Ectodermal cell (in vitro differentiated cells): ENCODE measurements at regions not wholly inside any gene's neighbourhood (a gene's known extent, or its start where the extent isn't known, plus 50 kb on each side); places are given as distances from the start of the nearest gene placed in this dataset.

Experiments
- H3K27ac ChIP-seq: 2 replicates; pipeline ENCODE4 v1.7.0; 2013; ENCODE audit warnings: mild to moderate bottlenecking, low read depth, low read length; ENCODE audit not compliant: insufficient read depth, poor library complexity, severe bottlenecking
- H3K27me3 ChIP-seq: 2 replicates; pipeline ENCODE4 v1.7.0; 2013; ENCODE audit warnings: mild to moderate bottlenecking, low read length; ENCODE audit not compliant: insufficient read depth, control insufficient read depth, poor library complexity, severe bottlenecking
- H3K36me3 ChIP-seq: one replicate; pipeline ENCODE4 v1.7.0; 2013; ENCODE audit warnings: low read length; ENCODE audit not compliant: control insufficient read depth, insufficient read depth
- H3K4me1 ChIP-seq: one replicate; pipeline ENCODE4 v1.7.0; 2013; ENCODE audit warnings: low read length; ENCODE audit not compliant: control insufficient read depth, insufficient read depth
- H3K4me3 ChIP-seq: 2 replicates; pipeline ENCODE4 v1.7.0; 2013; ENCODE audit warnings: low read depth, low read length, control low read depth; ENCODE audit not compliant: insufficient read depth
- H3K9me3 ChIP-seq: 2 replicates; pipeline ENCODE4 v1.7.0; 2013; ENCODE audit warnings: mild to moderate bottlenecking, low read length, moderate library complexity; ENCODE audit not compliant: control insufficient read depth
- WGBS, 2 experiments: methylation state at CpG; one replicate each; pipeline ENCODE4 v1.1.7; 2013; ENCODE audit warnings: missing lambda C conversion rate in 2 of 2; 5-methylcytosine and 5-hydroxymethylcytosine counted together

DNA sequence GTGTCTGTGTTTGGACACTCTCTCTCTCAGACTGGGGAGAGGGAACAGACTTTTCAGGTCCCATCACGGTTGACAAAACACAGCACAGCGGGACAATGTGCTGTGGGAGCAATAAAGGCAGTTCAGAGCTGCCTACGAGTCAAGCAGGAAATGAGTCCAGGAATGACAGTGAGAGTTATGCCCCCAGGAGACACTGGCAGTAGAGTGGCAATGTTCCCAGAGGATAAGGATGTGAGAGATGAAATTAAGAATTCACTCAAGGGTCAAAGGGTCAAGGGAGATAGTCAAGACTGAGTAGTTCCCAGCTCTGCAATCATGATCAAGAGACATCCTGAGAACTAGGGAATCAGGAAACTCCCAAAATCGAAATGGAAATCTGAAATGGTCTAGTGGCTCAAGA, 156.1 kb downstream of the LURAP1L start:
- Histone ChIP-seq H3K4me3 (no peak overlapping the region), H3K27me3 (no peaks in the 10 kb centered on the region), H3K27ac (no peak overlapping the region), H3K9me3 (no peaks in the 10 kb centered on the region), H3K36me3 (no peaks in the 10 kb centered on the region), H3K4me1 (peaks cover 3% of the 10 kb centered on the region)
- WGBS, 2 experiments = 85 to 89% methylated on average over 4 of the region's 4 CpGs

DNA sequence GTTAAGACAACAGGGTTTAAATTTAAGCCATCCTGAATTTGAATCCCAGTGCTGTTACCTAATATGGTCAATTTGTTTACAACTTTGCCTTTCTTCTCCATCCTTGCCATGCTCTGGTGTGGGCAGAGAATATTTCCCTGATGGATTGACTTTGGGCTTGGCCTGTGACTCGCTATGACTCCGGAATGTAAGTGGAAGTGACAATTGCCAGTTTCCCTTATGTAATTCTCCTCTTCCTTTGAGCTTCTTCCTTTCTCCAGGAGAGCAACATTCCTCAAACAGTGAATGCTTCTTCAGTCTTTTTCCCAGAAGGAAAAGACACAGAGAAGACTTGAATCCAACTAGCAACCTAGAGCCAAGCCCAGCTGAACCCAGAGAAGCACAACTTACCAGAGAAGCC, 159.1 kb downstream of the LURAP1L start:
- WGBS, 2 experiments = 65 to 81% methylated on average over 2 of the region's 2 CpGs
- Histone ChIP-seq H3K36me3 (no peaks in the 10 kb centered on the region), H3K27me3 (no peaks in the 10 kb centered on the region), H3K27ac (no peak overlapping the region), H3K9me3 (no peaks in the 10 kb centered on the region), H3K4me1 (peaks cover 3% of the 10 kb centered on the region), H3K4me3 (no peak overlapping the region)

- no peak overlapping the region for H3K27ac ChIP-seq
- H3K36me3 ChIP-seq = no peaks in the 10 kb centered on the region
- no peaks in the 10 kb centered on the region for H3K27me3 ChIP-seq
- H3K9me3 ChIP-seq = no peaks in the 10 kb centered on the region
- H3K4me3 ChIP-seq = no peak overlapping the region
- peaks cover 3% of the 10 kb centered on the region for H3K4me1 ChIP-seq
- WGBS, 2 experiments = 87 to 90% methylated on average over 6 of the region's 6 CpGs
These were observed 159.9 kb downstream of the LURAP1L start for GRCh38 chr9:12934545-12935272.

GRCh38 chr9:12935714-12936113, 160.9 kb downstream of the LURAP1L start:
- 93 to 94% methylated on average over 2 of the region's 2 CpGs for WGBS, 2 experiments
- Histone ChIP-seq H3K27ac (no peak overlapping the region), H3K4me3 (no peak overlapping the region), H3K27me3 (no peaks in the 10 kb centered on the region), H3K36me3 (no peaks in the 10 kb centered on the region), H3K9me3 (no peaks in the 10 kb centered on the region), H3K4me1 (peaks cover 1% of the 10 kb centered on the region)

DNA sequence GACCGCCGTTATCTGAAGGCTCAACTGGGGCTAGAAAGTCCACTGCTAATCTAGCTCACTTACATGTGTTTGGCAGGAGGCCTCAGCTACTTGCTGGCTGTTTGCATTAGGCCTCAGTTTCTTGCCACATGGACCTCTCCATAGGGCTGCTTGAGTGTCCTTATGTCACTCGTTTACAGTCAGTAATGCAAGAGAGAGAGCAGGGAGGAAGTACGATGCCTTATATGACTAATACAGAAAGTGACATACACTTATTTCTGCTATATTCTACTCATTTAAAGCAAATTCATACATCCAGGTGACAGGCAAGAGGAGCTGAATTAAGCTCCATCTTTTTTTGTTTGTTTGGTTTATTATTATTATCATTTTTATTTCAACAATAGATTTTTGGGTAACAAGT, 179.6 kb downstream of the LURAP1L start:
- Histone ChIP-seq H3K27me3 (no peaks in the 10 kb centered on the region), H3K9me3 (peaks cover 5% of the 10 kb centered on the region), H3K36me3 (no peaks in the 10 kb centered on the region), H3K27ac (no peak overlapping the region), H3K4me1 (no peaks in the 10 kb centered on the region), H3K4me3 (no peak overlapping the region)
- 97 to 99% methylated on average over 4 of the region's 4 CpGs for WGBS, 2 experiments

- Histone ChIP-seq H3K4me1 (no peaks in the 10 kb centered on the region), H3K27ac (no peak overlapping the region), H3K36me3 (no peaks in the 10 kb centered on the region), H3K27me3 (no peaks in the 10 kb centered on the region), H3K9me3 (peaks cover 5% of the 10 kb centered on the region), H3K4me3 (no peak overlapping the region)
- WGBS, 2 experiments = 74 to 77% methylated on average over 11 of the region's 11 CpGs
These were observed 180.8 kb downstream of the LURAP1L start for GRCh38 chr9:12955510-12956163.

- Histone ChIP-seq H3K9me3 (peaks cover 5% of the 10 kb centered on the region), H3K27ac (no peak overlapping the region), H3K4me3 (no peak overlapping the region), H3K36me3 (no peaks in the 10 kb centered on the region), H3K27me3 (no peaks in the 10 kb centered on the region), H3K4me1 (no peaks in the 10 kb centered on the region)
- WGBS, 2 experiments = 41 to 46% methylated on average over 2 of the region's 3 CpGs
These were observed 181.4 kb downstream of the LURAP1L start for GRCh38 chr9:12956261-12956660.

DNA sequence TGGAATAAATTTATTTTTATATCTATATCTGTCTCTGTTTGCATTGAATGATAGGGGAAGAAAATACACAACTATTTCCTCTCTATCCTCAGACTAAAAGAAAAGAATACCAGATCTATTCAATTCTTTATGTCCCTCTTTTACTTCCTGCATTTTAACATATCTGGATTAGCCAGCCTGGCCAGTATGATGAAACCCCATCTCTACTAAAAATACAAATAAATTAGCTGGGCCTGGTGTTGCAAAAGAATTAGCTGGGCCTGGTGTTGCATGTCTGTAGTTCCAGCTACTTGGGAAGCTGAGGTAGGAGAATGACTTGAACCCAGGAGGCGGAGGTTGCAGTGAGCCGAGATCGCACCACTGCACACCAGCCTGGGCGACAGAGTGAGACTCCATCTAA, 182.0 kb downstream of the LURAP1L start:
- H3K9me3 ChIP-seq = peaks cover 5% of the 10 kb centered on the region
- WGBS, 2 experiments = 96 to 100% methylated on average over 2 to 3 of the region's 4 CpGs
- no peaks in the 10 kb centered on the region for H3K36me3 ChIP-seq
- no peak overlapping the region for H3K27ac ChIP-seq
- no peak overlapping the region for H3K4me3 ChIP-seq
- no peaks in the 10 kb centered on the region for H3K27me3 ChIP-seq
- no peaks in the 10 kb centered on the region for H3K4me1 ChIP-seq

- Histone ChIP-seq H3K27ac (no peak overlapping the region), H3K36me3 (no peaks in the 10 kb centered on the region), H3K4me3 (no peak overlapping the region), H3K9me3 (peaks cover 5% of the 10 kb centered on the region), H3K4me1 (no peaks in the 10 kb centered on the region), H3K27me3 (no peaks in the 10 kb centered on the region)
- WGBS, 2 experiments = 95 to 97% methylated on average over 3 of the region's 3 CpGs
These were observed 183.5 kb downstream of the LURAP1L start for GRCh38 chr9:12958279-12958678.

DNA sequence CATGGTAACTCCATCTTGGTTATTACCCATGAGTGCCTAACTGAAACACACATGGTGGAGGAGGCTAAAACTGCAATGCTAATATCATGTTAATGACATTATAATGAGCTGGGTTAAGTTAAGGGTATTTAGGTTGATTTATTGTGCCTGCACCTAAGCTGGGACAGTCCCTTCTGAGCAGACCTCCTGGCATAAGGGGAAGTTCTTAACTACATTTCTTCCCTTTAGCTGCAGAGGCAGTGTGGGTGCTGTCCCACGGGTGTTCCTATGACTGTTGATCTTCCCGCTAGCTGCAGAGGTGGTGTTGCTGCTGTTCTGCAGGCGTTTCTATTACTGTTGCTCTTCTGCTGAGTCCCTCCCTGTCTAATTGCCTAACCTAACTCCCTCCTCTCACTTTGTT, 183.9 kb downstream of the LURAP1L start:
- Histone ChIP-seq H3K9me3 (peaks cover 5% of the 10 kb centered on the region), H3K27me3 (no peaks in the 10 kb centered on the region), H3K4me3 (no peak overlapping the region), H3K36me3 (no peaks in the 10 kb centered on the region), H3K27ac (no peak overlapping the region), H3K4me1 (no peaks in the 10 kb centered on the region)
- WGBS, 2 experiments = 56 to 61% methylated on average over 3 of the region's 3 CpGs
